ENCODE measurements at regions not wholly inside any gene's neighbourhood (a gene's known extent, or its start where the extent isn't known, plus 50 kb on each side); places are given as distances from the start of the nearest gene placed in this dataset.

GRCh38 chr14:76948213-76948947 is 80.1 kb downstream of the IRF2BPL start:
- no peak for DNase-seq

- no peak for DNase-seq
Observed at GRCh38 chr14:76947838-76948184, 80.7 kb downstream of the IRF2BPL start.

- DNase-seq = peak; percentile 78
Observed at GRCh38 chr14:76947078-76947837, 81.2 kb downstream of the IRF2BPL start.

- no peak for DNase-seq
Observed at GRCh38 chr14:76946753-76947077, 81.8 kb downstream of the IRF2BPL start.

GRCh38 chr14:76943072-76943471 is 85.4 kb downstream of the IRF2BPL start:
- DNase-seq = no peak

GRCh38 chr14:76941946-76942805 is 86.3 kb downstream of the IRF2BPL start:
- DNase-seq = no peak

- DNase-seq = no peak
Observed at GRCh38 chr14:76941544-76941943, 87.0 kb downstream of the IRF2BPL start.

GRCh38 chr14:76940021-76940760 is 88.3 kb downstream of the IRF2BPL start:
- DNase-seq = no peak

GRCh38 chr14:76939015-76939742 is 89.3 kb downstream of the IRF2BPL start:
- no peak for DNase-seq

- no peak for DNase-seq
Observed at GRCh38 chr14:76938092-76938500, 90.4 kb downstream of the IRF2BPL start.

- no peak for DNase-seq
Observed at GRCh38 chr14:76937181-76938091, 91.1 kb downstream of the IRF2BPL start.

GRCh38 chr14:76936483-76936882 is 92.0 kb downstream of the IRF2BPL start:
- DNase-seq = no peak

GRCh38 chr14:76933515-76933914 is 95.0 kb downstream of the IRF2BPL start:
- DNase-seq = no peak

GRCh38 chr14:76931631-76932402 is 96.7 kb downstream of the IRF2BPL start:
- DNase-seq = no peak

GRCh38 chr14:76930549-76930948 is 98.0 kb downstream of the IRF2BPL start:
- DNase-seq = no peak

- peak; percentile 42 for DNase-seq
Observed at GRCh38 chr14:76929927-76930326, 98.6 kb downstream of the IRF2BPL start.

- no peak for DNase-seq
Observed at GRCh38 chr14:76927971-76928700, 100.4 kb downstream of the IRF2BPL start.

- peak; percentile 51 for DNase-seq
Observed at GRCh38 chr14:76926521-76927251, 100.5 kb downstream of the LRRC74A start.

- DNase-seq = no peak
Observed at GRCh38 chr14:76925097-76925441, 98.9 kb downstream of the LRRC74A start.
